ENCODE measurements at regions not wholly inside any gene's neighbourhood (a gene's known extent, or its start where the extent isn't known, plus 50 kb on each side); places are given as distances from the start of the nearest gene placed in this dataset.
"Not testable (repeated sequence)": the region's sequence is repeated elsewhere in the genome, so short reads cannot be mapped to it uniquely, and the experiment has no call there.

- Mint-ChIP-seq H3K27me3 (ENCODE audit: low read depth) (no peaks in the 10 kb centered on the region), H3K9me3 (peaks cover 29% of the 10 kb centered on the region), H3K27ac (no peak overlapping the region), H3K4me3 (no peak overlapping the region), H3K36me3 (ENCODE audit: low read depth) (peaks cover 3% of the 10 kb centered on the region), H3K4me1 (ENCODE audit: low read depth) (no peaks in the 10 kb centered on the region)
- DNase-seq (ENCODE audit: low spot score) = no peak
These were observed 106.8 kb upstream of the TMEM178A start for GRCh38 chr2:39558906-39559305.

DNA sequence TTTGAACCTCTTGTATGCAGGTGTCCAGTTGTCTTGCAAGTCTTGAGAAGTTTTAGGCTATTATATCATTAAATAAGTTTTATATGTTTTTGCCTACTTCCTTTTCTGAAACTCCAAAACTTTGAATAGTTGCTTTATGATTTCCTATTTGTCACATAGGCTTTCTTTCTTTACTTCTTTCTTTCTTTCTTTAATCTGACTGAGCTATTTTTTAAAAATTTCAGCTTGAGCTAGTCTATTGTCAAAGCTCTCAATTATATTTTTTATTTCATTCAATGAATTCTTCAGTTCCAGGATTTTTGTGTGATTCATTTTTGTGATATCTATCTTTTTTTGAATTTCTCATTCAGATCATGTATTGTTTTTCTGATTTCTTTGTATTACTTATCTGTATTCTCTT, 102.1 kb upstream of the TMEM178A start:
- H3K36me3 Mint-ChIP-seq (ENCODE audit: low read depth) = peaks cover 3% of the 10 kb centered on the region
- no peaks in the 10 kb centered on the region for H3K4me1 Mint-ChIP-seq (ENCODE audit: low read depth)
- no peak for DNase-seq (ENCODE audit: low spot score)
- no peak overlapping the region for H3K4me3 Mint-ChIP-seq
- no peak overlapping the region for H3K27ac Mint-ChIP-seq
- H3K9me3 Mint-ChIP-seq = peaks cover 40% of the 10 kb centered on the region
- H3K27me3 Mint-ChIP-seq (ENCODE audit: low read depth) = no peaks in the 10 kb centered on the region

GRCh38 chr2:39567507-39567906, 98.2 kb upstream of the TMEM178A start:
- Mint-ChIP-seq H3K27me3 (ENCODE audit: low read depth) (no peaks in the 10 kb centered on the region), H3K9me3 (peaks cover 28% of the 10 kb centered on the region), H3K4me1 (ENCODE audit: low read depth) (no peaks in the 10 kb centered on the region), H3K4me3 (no peak overlapping the region), H3K27ac (no peak overlapping the region), H3K36me3 (ENCODE audit: low read depth) (peaks cover 3% of the 10 kb centered on the region)
- no peak for DNase-seq (ENCODE audit: low spot score)

GRCh38 chr2:39568116-39568515, 97.6 kb upstream of the TMEM178A start:
- no peaks in the 10 kb centered on the region for H3K27me3 Mint-ChIP-seq (ENCODE audit: low read depth)
- peaks cover 1% of the 10 kb centered on the region for H3K36me3 Mint-ChIP-seq (ENCODE audit: low read depth)
- H3K4me1 Mint-ChIP-seq (ENCODE audit: low read depth) = no peaks in the 10 kb centered on the region
- H3K4me3 Mint-ChIP-seq = no peak overlapping the region
- no peak overlapping the region for H3K27ac Mint-ChIP-seq
- DNase-seq (ENCODE audit: low spot score) = no peak
- H3K9me3 Mint-ChIP-seq = peaks cover 23% of the 10 kb centered on the region

DNA sequence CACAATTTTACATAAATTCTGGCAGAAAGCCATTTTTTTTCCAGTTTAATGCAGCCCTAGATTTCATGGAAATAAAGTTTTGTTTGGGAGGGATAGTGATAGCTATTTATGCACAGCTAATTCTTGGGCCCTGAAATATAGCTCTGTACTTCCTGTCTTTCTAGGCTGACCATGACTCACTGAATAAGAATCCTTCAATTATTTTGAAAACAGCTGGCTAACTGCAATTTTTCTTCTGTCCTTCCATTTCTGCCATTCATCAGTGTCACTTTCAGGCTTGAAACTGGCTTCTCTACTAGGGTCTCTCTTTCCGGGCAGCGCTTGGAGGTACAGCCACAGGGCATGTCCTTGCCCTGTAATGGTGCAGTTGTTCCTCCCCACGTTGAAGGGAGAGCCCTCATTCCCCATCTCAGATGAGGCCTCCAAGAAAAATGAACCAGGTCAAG, 97.1 kb upstream of the TMEM178A start:
- H3K36me3 Mint-ChIP-seq (ENCODE audit: low read depth) = no peaks in the 10 kb centered on the region
- H3K27me3 Mint-ChIP-seq (ENCODE audit: low read depth) = no peaks in the 10 kb centered on the region
- H3K4me3 Mint-ChIP-seq = no peak overlapping the region
- peaks cover 18% of the 10 kb centered on the region for H3K9me3 Mint-ChIP-seq
- DNase-seq (ENCODE audit: low spot score) = no peak
- H3K4me1 Mint-ChIP-seq (ENCODE audit: low read depth) = no peaks in the 10 kb centered on the region
- no peak overlapping the region for H3K27ac Mint-ChIP-seq

- no peak for DNase-seq (ENCODE audit: low spot score)
- H3K4me3 Mint-ChIP-seq = no peak overlapping the region
- no peaks in the 10 kb centered on the region for H3K36me3 Mint-ChIP-seq (ENCODE audit: low read depth)
- peaks cover 6% of the 10 kb centered on the region for H3K9me3 Mint-ChIP-seq
- no peak overlapping the region for H3K27ac Mint-ChIP-seq
- H3K27me3 Mint-ChIP-seq (ENCODE audit: low read depth) = no peaks in the 10 kb centered on the region
- no peaks in the 10 kb centered on the region for H3K4me1 Mint-ChIP-seq (ENCODE audit: low read depth)
These were observed 95.6 kb upstream of the TMEM178A start for GRCh38 chr2:39570130-39570555.

- H3K9me3 Mint-ChIP-seq = peaks cover 3% of the 10 kb centered on the region
- H3K27ac Mint-ChIP-seq = no peak overlapping the region
- no peaks in the 10 kb centered on the region for H3K36me3 Mint-ChIP-seq (ENCODE audit: low read depth)
- no peaks in the 10 kb centered on the region for H3K27me3 Mint-ChIP-seq (ENCODE audit: low read depth)
- no peak overlapping the region for H3K4me3 Mint-ChIP-seq
- DNase-seq (ENCODE audit: low spot score) = no peak
- H3K4me1 Mint-ChIP-seq (ENCODE audit: low read depth) = no peaks in the 10 kb centered on the region
These were observed 95.1 kb upstream of the TMEM178A start for GRCh38 chr2:39570614-39571013.

DNA sequence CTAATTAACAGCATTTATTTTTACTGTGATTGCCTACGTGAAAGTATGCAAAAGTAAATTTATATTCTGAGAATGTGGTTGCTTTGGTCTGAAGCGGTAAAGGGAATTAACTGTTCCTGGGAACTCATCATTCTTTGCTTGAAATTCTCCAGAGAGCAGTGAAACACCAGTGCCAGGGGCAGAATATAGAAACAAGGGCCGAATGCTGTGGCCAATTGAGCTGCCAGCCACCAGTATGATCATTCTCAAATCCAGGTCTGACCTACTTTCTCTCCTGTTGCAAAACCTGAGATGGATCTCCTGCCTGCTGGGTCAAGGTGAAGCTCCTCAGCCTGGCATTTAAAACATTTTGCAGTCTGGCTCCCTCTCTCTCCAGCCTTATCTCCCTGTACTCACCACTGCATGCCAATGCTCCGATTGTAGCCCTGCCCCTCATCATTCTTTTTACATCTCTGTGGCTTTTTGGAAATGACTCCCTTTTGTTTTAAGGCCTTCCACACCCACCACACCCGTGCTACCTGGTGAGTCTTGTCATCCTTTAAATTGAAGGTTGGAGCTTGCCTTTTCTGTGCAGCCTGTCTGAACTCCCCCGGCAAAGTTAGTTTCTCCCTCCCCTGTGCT, 94.5 kb upstream of the TMEM178A start:
- no peaks in the 10 kb centered on the region for H3K9me3 Mint-ChIP-seq
- H3K27me3 Mint-ChIP-seq (ENCODE audit: low read depth) = no peaks in the 10 kb centered on the region
- H3K4me1 Mint-ChIP-seq (ENCODE audit: low read depth) = no peaks in the 10 kb centered on the region
- no peaks in the 10 kb centered on the region for H3K36me3 Mint-ChIP-seq (ENCODE audit: low read depth)
- no peak overlapping the region for H3K4me3 Mint-ChIP-seq
- no peak overlapping the region for H3K27ac Mint-ChIP-seq
- DNase-seq (ENCODE audit: low spot score) = no peak

DNA sequence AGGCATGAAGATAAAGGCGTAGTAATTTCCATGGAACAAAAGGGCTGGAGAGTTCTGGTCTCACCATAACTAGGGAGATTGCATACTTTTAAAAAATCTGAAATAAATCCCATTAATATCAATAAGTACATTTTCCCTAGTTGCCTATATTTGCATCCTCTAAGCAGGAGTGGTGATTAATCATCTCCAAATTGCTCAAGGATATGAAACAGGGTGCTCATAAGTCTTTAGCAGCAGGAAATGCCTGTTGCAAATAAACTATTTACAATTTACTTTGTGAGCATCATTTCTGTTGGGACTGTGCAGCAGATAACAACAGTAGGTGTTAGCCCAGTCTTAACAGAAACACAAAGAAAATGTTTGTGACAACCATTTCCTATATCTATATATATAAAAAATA, 92.4 kb upstream of the TMEM178A start:
- DNase-seq (ENCODE audit: low spot score) = no peak
- Mint-ChIP-seq H3K4me1 (ENCODE audit: low read depth) (no peaks in the 10 kb centered on the region), H3K4me3 (no peak overlapping the region), H3K36me3 (ENCODE audit: low read depth) (no peaks in the 10 kb centered on the region), H3K27ac (no peak overlapping the region), H3K27me3 (ENCODE audit: low read depth) (no peaks in the 10 kb centered on the region), H3K9me3 (no peaks in the 10 kb centered on the region)

DNA sequence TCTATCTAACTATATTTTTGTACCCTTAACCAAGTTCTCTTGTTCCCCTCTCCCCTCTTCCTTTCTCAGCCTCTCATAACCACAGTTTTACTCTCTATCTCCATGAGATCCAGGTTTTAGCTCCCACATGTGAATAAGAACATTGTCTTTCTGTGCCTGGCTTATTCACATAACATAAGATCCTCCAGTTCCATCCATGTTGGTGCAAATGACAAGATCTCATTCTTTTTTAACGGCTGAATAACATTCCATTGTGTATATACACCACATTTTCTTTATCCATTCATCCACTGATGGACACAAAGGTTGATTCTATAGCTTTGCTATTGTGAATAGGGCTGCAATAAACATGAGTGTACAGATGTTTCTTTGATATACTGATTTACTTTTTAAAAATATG, 83.9 kb upstream of the TMEM178A start:
- H3K27ac Mint-ChIP-seq = no peak overlapping the region
- H3K36me3 Mint-ChIP-seq (ENCODE audit: low read depth) = no peaks in the 10 kb centered on the region
- H3K4me3 Mint-ChIP-seq = no peak overlapping the region
- no peak for DNase-seq (ENCODE audit: low spot score)
- H3K4me1 Mint-ChIP-seq (ENCODE audit: low read depth) = no peaks in the 10 kb centered on the region
- H3K27me3 Mint-ChIP-seq (ENCODE audit: low read depth) = peaks cover 4% of the 10 kb centered on the region
- H3K9me3 Mint-ChIP-seq = peaks cover 3% of the 10 kb centered on the region

DNA sequence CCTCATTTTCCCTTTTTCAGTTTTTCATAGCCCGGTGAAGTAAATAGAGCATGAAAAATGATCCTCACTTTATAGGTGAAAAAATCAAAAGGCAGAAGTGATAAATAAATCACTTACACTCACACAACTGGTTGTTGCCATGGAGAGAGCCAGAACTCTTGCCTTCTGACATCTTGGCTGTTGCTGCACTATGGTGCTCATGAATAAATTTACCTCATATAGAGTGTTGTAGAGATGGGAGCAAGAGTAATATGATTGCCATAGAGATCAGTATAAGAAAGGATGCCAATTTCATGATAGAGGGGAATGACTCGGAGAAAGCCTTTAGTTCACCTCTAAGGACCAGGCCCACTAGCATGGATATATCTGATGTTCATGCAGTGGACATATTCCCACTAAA, 82.5 kb upstream of the TMEM178A start:
- Mint-ChIP-seq H3K4me1 (ENCODE audit: low read depth) (no peaks in the 10 kb centered on the region), H3K27me3 (ENCODE audit: low read depth) (peaks cover 4% of the 10 kb centered on the region), H3K9me3 (peaks cover 3% of the 10 kb centered on the region), H3K36me3 (ENCODE audit: low read depth) (no peaks in the 10 kb centered on the region), H3K27ac (no peak overlapping the region), H3K4me3 (no peak overlapping the region)
- DNase-seq (ENCODE audit: low spot score) = no peak

DNA sequence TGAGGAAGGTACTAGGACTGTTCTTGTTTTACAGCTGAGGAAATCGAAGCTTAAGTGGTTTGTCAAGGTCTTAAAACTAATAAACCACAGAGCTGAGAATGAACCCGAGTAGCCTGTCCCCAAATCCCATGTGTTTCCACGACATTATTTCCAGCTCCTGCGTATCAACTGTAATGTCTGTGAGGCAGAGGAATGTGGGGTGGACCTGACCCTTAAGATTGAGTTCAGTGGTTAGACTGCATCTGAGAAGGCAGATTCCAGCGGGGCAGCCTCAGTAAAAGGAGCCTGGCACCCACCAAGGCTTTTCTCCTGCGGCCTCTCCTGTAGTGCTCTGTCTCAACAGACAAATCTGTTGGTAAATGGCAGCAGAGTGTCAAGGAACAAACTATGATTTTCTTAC, 81.9 kb upstream of the TMEM178A start:
- Mint-ChIP-seq H3K27ac (no peak overlapping the region), H3K36me3 (ENCODE audit: low read depth) (no peaks in the 10 kb centered on the region), H3K27me3 (ENCODE audit: low read depth) (peaks cover 4% of the 10 kb centered on the region), H3K9me3 (peaks cover 3% of the 10 kb centered on the region), H3K4me3 (no peak overlapping the region), H3K4me1 (ENCODE audit: low read depth) (no peaks in the 10 kb centered on the region)
- no peak for DNase-seq (ENCODE audit: low spot score)

DNA sequence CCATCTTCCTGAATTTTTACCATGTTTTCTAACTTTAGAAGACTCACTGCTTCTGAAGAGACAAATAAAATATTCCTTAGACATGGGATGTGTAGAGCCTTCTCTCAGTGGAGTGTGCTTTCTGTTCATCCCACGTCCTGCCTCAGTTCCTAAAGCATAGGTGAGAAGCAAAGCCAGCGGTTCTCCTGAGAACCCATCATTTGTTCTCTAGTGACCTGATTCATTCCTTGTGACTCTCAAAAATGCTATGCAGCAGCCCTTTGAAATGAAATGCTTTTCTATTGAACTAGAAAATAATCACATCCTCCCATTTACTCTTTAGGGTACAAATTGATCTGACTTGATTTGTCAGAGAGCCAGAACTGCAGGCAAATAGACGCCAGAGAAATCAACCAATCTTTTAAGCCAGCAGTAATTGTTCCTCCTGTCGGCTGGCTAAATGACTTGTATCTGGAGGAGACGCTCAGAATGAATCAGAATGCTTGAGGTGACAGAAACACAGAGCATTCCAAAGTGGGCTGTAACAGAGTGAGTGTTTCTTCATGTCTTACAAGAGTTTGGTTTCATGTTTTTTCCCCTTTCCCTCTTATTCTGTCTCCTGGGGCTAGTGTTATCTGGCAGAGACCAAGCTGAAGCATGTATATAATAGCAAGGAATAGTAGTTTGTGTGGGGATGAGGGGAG, 81.3 kb upstream of the TMEM178A start:
- Mint-ChIP-seq H3K27ac (no peak overlapping the region), H3K4me3 (no peak overlapping the region), H3K36me3 (ENCODE audit: low read depth) (no peaks in the 10 kb centered on the region), H3K9me3 (peaks cover 3% of the 10 kb centered on the region), H3K27me3 (ENCODE audit: low read depth) (peaks cover 4% of the 10 kb centered on the region), H3K4me1 (ENCODE audit: low read depth) (no peaks in the 10 kb centered on the region)
- no peak for DNase-seq (ENCODE audit: low spot score)

DNA sequence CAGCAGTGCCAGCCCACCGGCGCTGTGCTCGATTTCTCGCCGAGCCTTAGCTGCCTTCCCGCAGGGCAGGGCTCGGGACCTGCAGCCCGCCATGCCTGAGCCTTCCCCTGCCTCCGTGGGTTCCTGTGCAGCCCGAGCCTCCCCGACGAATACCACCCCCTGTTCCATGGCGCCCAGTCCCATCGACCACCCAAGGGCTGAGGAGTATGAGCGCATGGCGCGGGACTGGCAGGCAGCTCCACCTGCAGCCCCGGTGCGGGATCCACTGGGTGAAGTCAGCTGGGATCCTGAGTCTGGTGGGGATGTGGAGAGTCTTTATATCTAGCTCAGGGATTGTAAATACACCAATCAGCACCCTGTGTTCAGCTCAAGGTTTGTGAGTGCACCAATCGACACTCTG, 80.2 kb upstream of the TMEM178A start:
- H3K27ac Mint-ChIP-seq; DNase-seq (ENCODE audit: low spot score); H3K4me1 Mint-ChIP-seq (ENCODE audit: low read depth); H3K27me3 Mint-ChIP-seq (ENCODE audit: low read depth); H3K9me3 Mint-ChIP-seq; H3K4me3 Mint-ChIP-seq; H3K36me3 Mint-ChIP-seq (ENCODE audit: low read depth): not testable (repeated sequence)

- Mint-ChIP-seq H3K27ac (no peak overlapping the region), H3K4me1 (ENCODE audit: low read depth) (no peaks in the 10 kb centered on the region), H3K9me3 (no peaks in the 10 kb centered on the region), H3K27me3 (ENCODE audit: low read depth) (peaks cover 4% of the 10 kb centered on the region), H3K4me3 (no peak overlapping the region), H3K36me3 (ENCODE audit: low read depth) (no peaks in the 10 kb centered on the region)
- DNase-seq (ENCODE audit: low spot score) = no peak
These were observed 78.5 kb upstream of the TMEM178A start for GRCh38 chr2:39587168-39587567.

Measured in T-helper 2 cell treated with Interferon-gamma antibody and Interleukin-4, amounts not matched to agents 5 μg/mL and 100 μg/mL, for 36 hours (primary cell).